Head of caudate nucleus (tissue), 42 donors: ENCODE measurements at regions not wholly inside any gene's neighbourhood (a gene's known extent, or its start where the extent isn't known, plus 50 kb on each side); places are given as distances from the start of the nearest gene placed in this dataset.
A peak's percentile ranks its signal among the peaks of the same experiment; 100 is the strongest.

ENCODE experiments used
- DNase-seq, 42 donors: peaks; one replicate each; pipeline versions ENCODE4 v3.0.0 to v3.0.0-alpha.2; 2020 to 2021; ENCODE audit warnings: mixed read lengths in 7 of 42
- intact Hi-C: fragments of 100-400 bp; cut with DNase I; formaldehyde crosslinking; loops from one replicate; pipeline ENCODE4 v1.15.0; 2022

DNA sequence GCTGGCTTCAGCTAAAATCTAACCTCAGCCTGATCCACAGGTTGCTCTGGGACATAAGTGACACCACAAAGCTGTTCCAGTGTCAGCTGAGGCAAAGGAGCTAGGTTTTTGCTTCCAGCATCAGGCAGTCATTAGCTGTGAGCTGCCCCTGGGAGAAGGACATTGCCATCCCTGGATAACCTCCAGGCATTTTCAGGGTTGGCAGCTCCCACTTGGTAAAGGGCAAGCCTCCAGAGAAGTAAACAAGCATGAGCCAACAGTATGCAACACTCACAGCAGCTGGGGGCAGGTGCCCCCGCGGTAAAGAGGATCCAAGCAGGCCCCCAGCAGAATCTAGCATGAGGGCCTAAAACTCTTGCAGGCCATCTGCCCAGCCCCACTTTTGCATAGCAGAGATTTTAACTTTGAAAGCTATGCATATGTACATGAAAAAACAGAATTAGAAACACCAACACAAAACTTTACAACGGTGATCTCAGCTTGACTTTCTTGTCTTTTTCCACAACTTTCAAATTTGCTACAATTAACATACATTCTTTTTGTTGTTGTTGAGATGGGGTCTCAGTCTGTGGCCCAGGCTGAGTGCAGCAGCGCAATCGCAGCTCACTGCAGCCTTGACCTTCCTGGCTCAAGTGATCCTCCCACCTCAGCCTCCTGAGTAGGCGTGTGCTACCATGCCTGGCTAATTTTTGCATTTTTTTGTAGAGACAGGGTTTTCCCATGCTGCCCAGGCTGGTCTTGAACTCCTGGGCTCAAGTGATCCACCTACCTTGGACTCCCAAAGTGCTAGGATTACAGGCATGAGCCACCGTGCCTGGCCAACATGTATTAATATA lies 83.8 kb upstream of the TPM1 start:
- DNase-seq = peak in 7 of 42 donors; percentile 12 to 59 (median 27)
- intact Hi-C loops = no loop called here

DNA sequence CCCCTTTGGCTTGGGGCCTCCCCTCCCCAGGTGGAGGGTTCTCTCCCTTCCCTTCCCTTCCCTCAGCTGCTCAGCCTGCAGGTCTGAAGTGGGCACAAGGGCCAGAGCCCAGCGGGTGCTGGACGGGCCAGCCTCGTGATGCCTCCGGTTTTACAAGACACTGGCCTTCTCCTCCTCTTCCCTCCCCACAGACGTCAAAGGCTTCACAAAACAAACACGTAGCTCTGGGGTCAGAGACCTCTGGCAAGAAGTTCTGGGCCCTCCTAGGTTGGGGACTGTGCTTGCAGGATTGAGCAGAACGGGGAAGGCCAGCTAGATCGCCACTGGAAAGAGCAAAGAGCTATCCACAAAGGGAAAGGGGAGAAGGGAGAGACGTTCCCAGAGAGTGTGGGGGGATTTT lies 81.4 kb upstream of the TPM1 start:
- intact Hi-C loops = no loop called here
- DNase-seq = no peak

DNA sequence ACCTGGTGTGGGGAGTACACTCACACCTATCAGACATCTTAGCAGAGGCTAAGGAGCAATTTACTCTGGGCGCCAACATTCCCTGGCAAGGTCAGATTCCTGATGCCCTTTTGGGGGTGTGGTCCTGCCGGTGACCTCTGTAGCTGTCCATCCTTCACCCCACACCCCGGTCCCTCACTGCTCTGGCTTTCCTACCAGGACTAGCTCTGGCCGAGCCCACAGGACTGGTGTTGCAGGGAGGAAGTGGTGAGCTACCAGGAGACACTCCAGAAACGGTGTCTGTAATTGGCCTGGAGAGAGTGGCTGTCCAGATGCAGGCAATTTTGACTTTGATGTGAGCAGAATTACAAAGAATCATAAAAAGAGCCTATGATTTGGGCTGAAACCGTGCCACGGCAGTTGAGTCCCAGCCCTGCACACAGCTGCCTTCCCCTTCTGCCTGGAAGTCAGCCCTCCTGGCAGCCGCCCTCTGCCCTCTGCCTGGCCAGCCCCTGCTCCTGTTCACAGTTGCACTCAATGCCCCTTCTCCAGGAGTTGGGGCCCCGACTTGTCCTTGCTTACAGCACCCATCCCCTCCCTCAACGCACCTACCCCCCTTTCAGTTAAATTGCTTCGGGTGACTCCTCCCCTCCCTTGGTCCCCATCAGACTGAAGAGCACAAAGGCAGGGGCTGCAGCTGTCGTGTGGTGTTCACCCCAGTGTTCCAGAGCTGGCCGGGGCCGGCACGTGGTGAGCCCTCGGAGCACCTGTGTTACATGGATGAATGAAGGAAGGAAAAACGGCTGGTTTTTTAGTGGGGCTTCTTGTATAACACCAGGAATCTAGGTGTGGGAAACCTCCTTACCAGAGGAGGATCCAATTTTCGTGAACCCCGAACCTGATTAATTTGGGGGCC lies 80.2 kb upstream of the TPM1 start:
- peak in 4 of 42 donors; percentile 6 to 47 (median 28) for DNase-seq
- intact Hi-C loops = no loop called here

DNA sequence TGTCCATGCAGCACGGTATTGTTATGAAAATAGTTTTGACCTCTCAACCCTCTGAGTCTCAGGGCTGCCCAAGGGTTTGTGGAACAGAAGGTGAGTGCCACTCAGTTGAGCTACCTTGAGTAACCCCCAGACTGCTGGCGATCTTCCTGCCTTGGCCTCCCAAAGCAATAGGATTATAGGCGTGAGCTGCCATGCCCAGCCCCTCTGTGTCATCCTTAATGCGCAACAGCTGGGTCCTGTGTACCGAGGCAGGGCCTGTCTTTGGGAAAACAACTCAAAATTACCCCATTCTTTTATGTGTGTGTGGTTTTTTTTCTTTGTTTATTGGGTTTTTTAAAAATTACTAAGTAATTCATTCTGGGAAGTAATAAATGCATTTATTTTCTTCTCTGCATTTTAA lies 78.3 kb upstream of the TPM1 start:
- intact Hi-C loops = no loop called here
- DNase-seq = no peak

DNA sequence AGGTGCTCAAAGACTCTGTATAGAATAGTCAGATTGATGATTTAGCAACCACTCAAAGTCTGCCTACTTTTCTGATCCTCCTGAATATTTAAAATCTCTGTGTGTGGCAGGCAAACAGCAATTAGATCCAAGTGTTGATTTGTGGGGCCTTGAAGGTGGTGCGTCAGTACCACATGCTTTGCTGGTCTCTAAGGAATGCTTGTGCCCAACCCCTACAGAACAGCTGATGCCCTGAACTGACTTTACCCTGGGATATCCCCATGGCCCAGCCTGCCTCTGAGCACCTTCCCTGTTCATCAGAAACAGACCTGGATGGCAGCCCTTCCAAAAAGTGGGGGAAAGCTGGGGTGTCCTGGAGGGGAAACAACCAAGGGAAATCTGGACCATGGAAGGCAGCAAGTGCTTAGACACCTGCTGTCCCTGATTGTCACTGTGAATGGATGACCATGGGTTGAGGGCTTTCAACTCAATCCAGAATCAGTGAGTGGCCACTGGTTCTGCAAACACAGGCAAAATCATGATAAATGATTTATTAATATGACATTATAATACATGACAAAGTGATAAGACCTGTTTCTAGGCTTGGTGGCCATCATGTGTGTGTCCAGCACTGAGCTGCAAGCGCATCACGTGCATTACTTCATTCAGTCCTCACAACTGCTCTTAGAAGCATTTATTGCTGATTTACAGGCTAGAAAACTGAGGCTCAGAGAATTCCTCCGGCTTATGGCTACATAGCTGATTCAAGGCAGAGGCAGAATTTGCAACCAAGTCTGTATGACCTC lies 76.1 kb upstream of the TPM1 start:
- intact Hi-C loops = no loop called here
- no peak for DNase-seq

DNA sequence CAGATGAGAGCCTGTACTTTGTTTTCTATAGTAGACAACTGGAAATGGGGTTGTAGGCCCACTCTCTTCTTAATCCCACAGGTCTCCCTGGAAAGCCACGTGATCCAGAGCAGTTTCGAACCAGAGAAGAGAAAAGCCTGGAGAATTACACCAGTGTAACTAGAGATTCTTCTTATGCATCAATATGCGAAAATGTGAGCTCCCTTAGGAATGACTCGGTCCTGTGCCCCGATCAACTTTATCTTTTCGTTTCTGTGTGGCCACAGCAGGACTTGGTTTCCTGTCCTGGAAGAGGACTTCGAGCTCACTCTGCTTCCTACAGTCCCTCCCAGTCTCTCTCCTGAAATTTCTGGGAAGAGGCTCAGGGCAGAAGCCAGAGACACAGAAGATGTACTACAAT lies 73.8 kb upstream of the TPM1 start:
- intact Hi-C loops = no loop called here
- no peak for DNase-seq

DNA sequence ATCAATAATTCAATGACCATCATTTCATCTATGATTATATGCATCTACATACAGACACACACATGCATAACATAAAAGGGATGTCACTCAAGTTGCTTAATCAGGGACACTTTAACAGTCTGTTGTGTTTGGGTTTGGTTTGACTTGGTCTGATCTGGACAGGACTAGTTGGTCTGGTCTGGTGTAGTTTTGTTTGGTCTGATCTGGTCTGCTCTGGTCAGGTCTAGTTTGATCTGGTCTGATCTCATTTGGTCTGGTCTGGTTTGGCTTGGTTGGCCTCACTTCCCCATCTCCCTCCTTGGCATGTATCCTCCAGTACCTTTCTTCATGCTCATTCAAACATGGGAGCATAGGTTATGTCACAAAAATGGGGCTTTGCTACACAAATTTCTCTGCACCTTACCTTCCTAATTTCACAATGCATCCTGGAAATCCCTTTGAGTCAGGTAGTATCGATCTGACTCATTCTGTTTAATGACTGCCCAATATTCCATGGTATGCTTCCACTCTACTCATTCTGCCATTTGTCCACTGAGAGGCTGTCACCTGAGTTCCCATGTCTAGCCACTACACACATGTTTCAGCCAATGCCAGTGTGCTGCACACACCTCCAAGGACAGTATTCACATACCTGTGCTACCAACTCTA lies 73.0 kb upstream of the TPM1 start:
- no peak for DNase-seq
- intact Hi-C loops = no loop called here

DNA sequence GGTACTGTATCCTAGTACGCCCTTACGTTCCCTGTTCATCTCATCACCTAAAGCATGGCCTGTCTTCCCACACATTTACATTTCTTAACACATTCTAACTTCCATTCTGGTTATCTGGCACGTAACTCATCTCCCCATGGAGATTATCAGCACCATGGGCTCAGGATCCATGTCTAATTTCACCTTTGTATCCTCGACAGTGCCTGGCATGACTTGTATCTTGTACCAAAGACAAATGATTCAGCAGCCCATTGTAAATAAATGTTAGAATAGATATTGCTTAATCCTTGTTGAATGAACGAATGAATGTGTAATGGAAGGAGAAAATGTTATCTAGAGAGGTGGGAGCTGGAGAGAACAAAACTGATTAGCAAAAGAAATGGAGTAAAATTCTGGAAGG lies 69.7 kb upstream of the TPM1 start:
- intact Hi-C loops = no loop called here
- DNase-seq = no peak

DNA sequence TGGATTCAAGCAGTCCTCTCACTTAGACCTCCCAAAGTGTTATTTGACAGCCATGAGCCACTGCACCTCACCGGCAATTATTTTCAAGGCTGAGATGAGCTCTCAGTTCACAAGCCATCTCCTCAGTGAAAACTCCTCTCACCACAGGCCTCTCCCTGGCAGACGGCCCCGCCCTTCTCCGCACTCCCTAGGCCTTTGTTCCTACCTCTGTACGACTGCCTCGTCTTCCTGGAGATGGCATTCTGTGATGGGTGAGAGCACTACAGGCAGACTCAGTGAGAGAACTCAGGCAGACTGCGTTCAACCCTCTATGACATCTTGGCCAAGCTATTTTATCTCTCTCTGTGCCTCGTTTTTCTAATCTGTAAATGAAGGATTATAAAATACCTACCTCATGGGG lies 67.0 kb upstream of the TPM1 start:
- intact Hi-C loops = no loop called here
- DNase-seq = no peak

DNA sequence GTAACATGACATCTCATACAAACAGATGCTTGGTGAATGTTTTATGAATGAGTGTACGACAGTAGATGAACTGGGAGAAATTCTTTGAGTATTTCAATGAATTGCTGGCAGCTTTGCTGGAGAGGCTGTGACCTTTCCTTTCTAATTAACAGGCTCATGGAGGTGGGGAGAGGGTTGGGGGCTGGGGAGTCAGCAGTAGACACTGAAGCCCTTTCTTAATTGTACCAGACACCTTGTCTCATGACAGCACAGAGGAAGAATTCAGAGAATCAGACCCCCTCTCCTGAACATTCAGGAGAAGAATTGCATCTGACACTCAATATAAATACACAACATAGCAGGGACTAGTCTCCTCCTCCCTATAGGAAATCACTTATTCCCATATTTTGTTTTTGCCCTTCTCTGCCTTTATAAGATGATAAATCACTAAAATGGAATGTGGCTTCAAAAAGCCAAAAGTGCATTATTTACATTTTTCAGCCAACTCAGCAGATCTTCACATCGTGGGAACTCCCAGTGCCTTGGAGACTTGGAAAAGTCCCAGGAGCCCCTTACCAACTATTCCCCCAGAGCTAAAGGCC lies 66.2 kb upstream of the TPM1 start:
- DNase-seq = no peak
- intact Hi-C loops = no loop called here

DNA sequence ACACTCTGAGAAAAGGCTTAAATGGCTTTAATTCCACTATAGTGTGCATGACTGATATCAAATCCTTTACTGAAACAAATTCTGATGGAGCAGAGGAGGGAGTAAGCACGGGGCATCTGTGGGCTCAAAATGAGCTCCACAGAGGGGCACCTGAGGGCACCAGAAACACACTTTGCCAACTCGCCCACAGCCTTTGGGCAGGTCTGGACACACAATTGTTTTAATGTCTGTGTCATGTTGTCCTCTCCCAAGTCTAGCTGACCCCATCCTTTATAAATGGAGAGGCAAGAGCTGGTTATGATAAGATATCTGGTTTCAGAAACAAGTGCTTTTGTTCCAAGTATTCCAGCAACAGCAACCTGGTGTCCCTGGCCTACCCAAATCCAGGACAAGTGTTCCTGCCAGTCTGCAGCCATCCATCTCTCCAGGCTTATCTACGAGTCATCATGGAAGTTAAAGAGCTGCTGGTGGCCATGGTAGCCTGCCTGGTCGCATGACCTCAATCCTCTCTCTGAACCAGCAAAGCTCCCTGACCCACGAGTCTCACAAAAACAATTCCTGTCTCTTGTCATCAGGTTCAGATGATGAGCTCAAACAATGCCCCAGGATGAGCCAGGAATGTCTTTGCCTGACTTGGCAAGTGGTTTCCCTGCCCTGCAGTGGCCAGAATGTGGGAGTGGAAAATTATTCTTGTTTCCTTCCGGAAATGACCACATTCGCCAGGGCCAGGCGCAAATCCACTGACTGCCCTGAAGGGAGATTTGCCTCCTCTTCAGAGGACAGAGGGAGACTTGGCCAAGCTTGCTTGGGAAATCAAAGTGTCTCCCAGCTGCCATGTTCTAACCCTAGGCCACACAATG lies 64.4 kb upstream of the TPM1 start:
- intact Hi-C loops = no loop called here
- DNase-seq = no peak

DNA sequence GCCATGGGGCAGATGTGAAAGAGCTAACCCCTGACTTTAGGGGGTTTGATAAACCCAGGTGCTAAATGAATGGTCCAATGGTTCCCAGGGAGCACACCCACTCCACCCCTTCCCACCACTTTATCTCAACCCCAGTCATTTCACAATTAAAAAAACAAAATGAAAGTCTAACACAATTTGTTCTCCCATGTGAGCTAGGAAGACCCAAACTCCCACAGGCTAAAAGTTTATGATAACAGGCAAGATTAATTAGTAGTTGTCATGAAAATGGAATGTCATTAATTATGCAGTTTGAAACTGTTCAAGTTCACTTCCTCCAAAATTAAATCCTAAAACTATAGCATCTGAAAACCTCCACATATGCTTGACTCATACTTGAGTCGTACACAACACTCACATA lies 63.3 kb upstream of the TPM1 start:
- DNase-seq = no peak
- intact Hi-C loops = no loop called here

DNA sequence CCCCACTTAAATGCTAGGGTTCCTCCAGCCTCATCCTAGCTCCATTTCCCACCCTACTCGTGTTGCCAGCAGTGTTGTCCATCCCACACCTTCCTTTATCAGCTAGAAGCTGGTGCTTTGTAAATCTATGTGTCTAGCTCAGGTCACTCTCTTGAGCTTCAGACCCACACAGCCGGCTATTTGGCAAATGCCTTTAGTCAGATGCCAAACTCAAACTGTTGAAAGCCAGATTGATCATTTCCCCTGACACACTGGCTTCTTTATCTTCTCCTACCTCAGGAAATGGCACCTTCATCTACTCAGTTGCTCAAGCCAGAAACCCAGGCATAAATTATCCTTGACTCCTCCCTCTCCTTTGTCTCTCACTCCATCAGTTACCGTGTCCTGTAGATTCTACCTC lies 61.5 kb upstream of the TPM1 start:
- DNase-seq = no peak
- intact Hi-C loops = no loop called here

DNA sequence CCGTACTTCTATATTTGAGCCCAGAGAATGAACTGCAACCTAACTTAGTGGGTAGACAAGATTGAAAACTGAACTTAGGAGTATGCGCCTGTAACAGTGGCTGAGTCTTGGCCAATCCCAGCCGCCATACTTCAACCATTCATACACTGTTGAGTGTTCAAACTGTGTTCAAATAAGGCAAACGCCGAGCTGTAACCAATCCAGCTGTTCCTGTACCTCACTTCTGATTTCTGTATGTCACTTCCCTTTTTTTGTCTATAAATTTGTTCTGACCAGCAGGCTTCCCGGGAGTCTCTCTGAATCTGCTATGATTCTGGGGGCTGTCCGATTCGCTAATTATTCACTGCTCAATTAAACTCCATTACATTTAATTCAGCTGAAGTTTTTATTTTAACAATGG lies 58.6 kb upstream of the TPM1 start:
- no peak for DNase-seq
- intact Hi-C loops = no loop called here

DNA sequence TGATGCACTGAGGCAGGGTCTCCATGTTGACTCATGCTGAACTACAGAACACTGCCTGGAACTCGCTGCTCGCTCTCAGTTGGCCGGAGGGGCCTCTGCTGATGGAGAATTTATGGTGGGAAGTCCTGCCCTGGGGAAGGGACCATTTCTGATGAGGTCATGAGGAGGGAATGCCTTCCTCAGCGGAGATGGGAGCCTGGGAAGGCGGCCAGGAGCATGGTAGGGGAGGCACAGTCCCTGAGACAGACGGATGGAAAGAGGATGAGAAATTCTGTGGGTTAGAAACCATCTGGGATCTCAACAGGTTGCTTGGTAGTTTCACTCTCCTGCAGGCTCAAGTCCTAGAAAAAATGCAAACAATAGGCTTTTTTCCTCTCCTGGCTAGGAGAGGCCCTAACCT lies 56.8 kb upstream of the TPM1 start:
- DNase-seq = no peak
- intact Hi-C loops = no loop called here

DNA sequence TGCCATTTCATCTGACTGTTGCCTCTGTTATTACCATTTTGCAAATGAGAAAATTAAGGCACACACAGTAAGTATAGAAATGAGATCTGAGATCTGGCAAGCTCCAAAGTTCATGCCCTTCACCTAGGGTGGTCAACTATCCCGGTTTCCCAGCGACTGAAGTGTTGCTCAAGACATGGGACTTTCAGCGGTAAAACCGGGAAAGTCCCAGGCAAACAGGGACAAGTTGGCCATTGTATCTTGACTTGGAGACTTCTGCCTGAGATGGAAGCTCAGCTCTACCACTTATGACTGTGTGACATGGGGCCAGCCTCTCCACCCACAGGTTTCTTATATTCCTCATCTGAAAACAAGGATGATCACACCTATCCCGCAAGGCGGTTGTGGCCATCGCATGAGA lies 55.6 kb upstream of the TPM1 start:
- intact Hi-C loops = no loop called here
- no peak for DNase-seq

DNA sequence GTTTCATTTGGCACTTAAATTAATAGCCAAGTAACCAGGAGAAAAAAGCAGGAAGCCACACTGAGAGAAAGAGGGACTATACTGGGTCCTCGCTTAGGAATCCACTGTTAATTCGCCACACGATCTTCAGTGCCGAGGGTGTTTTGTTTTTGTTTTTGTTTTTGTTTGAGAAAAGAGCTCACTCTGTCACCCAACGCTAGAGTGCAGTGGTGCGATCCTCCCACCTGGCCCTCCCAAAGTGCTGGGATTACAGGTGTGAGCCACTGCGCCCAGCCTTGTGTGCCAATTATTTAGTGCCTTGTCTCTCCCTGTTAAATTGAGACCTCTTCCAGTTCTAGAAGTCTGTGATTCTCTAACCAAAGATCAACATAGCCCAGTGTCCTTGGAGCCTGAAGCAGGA lies 53.8 kb upstream of the TPM1 start:
- DNase-seq = no peak
- intact Hi-C loops = no loop called here
